Brain microvascular endothelial cell (primary cell): ENCODE measurements at regions not wholly inside any gene's neighbourhood (a gene's known extent, or its start where the extent isn't known, plus 50 kb on each side); places are given as distances from the start of the nearest gene placed in this dataset.

Experiments
- DNase-seq: peaks from one replicate; pipeline ENCODE4 v3.0.0-alpha.2; 2020
- H3K27ac ChIP-seq: fragments of 250-450 bp; sonication (Bioruptor Pico); 2 replicates; pipeline ENCODE4 v1.5.1; 2020; ENCODE audit warnings: mild to moderate bottlenecking, moderate library complexity
- H3K27me3 ChIP-seq: fragments of 250-450 bp; sonication (Bioruptor Pico); replicated peaks from 2 replicates; pipeline ENCODE4 v1.5.1; 2020; ENCODE audit warnings: mild to moderate bottlenecking
- H3K36me3 ChIP-seq: fragments of 250-450 bp; sonication (Bioruptor Pico); replicated peaks from 2 replicates; pipeline ENCODE4 v1.5.1; 2020; ENCODE audit warnings: mild to moderate bottlenecking
- H3K4me3 ChIP-seq: 2 replicates; pipeline ENCODE4 v1.5.1; 2011; ENCODE audit warnings: low read depth, mild to moderate bottlenecking, control low read depth, low read length, moderate library complexity
- in situ Hi-C: cut with HindIII; loops from 2 replicates; pipeline ENCODE4 v1.10.0; 2017; ENCODE audit warnings: low sequenced_read_pairs, low pct_ligation_motif_present
- TF ChIP-seq, protein P1 (sequence below): IDR thresholded peaks from 2 replicates; pipeline ENCODE4 v1.5.1; 2011; ENCODE audit warnings: low read depth, mild to moderate bottlenecking, moderate library complexity, low read length, control low read depth, inconsistent platforms; ENCODE audit errors: missing control alignments

DNA sequence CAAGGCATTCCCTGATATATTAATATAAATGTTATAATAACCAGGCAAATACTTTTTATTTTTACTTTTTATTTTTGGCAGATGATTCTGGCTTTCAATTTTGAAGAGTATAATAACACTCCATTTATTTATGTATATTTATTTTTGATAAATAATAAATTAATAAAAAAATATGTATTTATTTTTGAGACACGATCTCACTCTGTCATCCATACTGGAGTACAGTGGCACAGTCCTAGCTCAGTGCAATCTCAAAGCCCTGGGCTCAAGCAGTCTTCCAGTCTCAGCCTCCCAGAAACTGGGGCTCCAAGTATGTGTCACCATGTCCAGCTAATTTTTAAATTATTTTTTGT, 93.4 kb upstream of the ITGA6 start:
- no peak overlapping the region for H3K4me3 ChIP-seq
- no peaks in the 10 kb centered on the region for H3K36me3 ChIP-seq
- H3K27me3 ChIP-seq = no peaks in the 10 kb centered on the region
- no peak for DNase-seq
- H3K27ac ChIP-seq = no peak overlapping the region
- in situ Hi-C loops = no loop called here
- TF ChIP-seq, protein P1, sequence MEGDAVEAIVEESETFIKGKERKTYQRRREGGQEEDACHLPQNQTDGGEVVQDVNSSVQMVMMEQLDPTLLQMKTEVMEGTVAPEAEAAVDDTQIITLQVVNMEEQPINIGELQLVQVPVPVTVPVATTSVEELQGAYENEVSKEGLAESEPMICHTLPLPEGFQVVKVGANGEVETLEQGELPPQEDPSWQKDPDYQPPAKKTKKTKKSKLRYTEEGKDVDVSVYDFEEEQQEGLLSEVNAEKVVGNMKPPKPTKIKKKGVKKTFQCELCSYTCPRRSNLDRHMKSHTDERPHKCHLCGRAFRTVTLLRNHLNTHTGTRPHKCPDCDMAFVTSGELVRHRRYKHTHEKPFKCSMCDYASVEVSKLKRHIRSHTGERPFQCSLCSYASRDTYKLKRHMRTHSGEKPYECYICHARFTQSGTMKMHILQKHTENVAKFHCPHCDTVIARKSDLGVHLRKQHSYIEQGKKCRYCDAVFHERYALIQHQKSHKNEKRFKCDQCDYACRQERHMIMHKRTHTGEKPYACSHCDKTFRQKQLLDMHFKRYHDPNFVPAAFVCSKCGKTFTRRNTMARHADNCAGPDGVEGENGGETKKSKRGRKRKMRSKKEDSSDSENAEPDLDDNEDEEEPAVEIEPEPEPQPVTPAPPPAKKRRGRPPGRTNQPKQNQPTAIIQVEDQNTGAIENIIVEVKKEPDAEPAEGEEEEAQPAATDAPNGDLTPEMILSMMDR = no peak

DNA sequence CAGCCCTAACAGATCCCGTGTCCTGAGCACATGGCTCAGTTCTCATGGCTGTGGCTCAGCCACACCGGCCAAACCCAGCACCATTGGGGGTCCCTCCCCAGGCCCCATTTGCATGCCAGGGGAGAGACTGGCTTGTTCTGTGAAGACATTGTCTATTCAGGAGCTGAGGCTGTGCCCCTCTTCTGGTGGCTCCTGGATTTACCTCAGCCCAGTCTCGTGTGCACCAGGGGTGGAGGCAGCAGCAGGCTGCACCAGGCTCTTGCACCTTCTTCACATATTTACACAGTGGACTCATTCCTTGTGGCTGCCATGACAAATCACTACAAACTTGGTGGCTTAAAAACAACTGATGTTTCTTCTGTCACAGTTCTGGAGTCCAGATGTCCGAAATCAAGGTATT, 92.4 kb upstream of the ITGA6 start:
- Histone ChIP-seq H3K27ac (no peak overlapping the region), H3K4me3 (no peak overlapping the region), H3K27me3 (no peaks in the 10 kb centered on the region), H3K36me3 (no peaks in the 10 kb centered on the region)
- in situ Hi-C loops = no loop called here
- TF ChIP-seq, protein P1 = no peak
- DNase-seq = no peak

DNA sequence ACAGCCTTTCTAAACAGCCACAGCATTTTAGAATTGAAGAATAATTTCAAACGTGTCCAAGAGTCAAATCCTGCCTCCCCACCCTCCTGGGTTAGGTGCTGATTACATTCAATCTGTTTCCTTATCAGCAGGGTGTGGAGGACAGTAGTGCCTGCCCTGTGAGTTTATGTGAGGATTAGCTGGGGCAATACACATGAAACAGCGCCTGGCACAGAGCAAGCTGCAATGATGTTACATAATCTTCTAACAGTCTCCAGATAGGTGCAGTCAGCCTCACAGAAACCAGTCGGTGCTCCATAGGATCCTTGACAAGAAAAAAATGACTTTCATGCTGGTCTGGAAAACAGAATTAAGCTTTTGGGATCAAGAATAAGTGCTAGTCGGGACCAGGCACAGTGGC, 91.7 kb upstream of the ITGA6 start:
- TF ChIP-seq, protein P1 = no peak
- Histone ChIP-seq H3K4me3 (no peak overlapping the region), H3K27ac (no peak overlapping the region), H3K36me3 (no peaks in the 10 kb centered on the region), H3K27me3 (no peaks in the 10 kb centered on the region)
- in situ Hi-C loops = no loop called here
- no peak for DNase-seq

DNA sequence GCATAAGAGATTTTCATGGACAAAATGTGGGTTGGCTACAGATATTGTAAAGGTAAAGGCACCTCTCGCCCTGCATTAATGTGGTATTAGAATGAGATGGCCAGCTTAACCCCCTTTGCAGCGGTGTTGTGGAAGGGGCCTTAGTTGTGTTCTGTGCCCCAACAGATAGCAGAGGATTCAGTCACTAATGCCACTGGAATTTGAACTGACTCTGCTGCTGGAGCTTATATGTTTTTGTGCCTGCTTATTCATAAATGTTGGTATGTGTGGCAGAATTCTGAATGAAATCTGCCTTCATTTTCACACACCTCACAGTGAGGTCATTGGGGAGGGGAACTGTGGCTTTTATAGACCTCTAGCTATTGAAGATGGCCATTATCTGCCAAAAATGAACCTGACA, 90.7 kb upstream of the ITGA6 start:
- TF ChIP-seq, protein P1 = no peak
- Histone ChIP-seq H3K27me3 (no peaks in the 10 kb centered on the region), H3K4me3 (no peak overlapping the region), H3K36me3 (no peaks in the 10 kb centered on the region), H3K27ac (no peak overlapping the region)
- DNase-seq = peak; percentile 39
- in situ Hi-C loops = no loop called here

DNA sequence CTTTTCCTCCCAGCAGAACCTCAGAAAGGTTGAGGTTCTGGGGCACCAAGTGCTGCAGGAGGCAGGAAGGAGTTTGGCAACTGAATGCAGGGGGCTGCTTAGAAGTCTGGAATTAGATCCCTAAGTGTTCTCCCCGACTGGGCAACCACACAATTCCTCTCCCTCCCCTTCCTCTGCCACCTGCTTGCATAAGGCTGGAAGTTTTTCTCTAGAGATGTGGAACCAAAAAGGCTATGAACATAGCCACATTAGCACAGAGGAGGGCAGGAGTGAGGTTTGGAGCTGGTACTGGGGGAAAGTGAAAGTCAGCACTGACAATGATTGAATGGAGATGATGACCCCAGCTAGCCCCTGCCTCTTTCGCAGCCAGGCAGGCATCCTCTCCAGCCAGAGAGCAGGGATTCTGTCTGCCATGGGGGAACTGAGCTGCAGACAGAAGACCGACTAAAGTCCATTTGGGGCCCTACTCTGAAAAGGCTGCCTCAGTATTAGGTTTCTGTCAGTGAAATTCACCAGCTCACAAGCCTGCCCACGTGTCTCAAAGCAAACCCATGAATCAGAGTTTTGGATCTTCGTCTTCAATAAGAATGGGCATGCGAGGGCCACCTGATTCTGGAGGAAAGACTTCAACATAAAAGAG, 87.9 kb upstream of the ITGA6 start:
- Histone ChIP-seq H3K36me3 (no peaks in the 10 kb centered on the region), H3K27ac (no peak overlapping the region), H3K4me3 (no peak overlapping the region), H3K27me3 (no peaks in the 10 kb centered on the region)
- DNase-seq = no peak
- TF ChIP-seq, protein P1 = peak; percentile 21
- in situ Hi-C loops = no loop called here

DNA sequence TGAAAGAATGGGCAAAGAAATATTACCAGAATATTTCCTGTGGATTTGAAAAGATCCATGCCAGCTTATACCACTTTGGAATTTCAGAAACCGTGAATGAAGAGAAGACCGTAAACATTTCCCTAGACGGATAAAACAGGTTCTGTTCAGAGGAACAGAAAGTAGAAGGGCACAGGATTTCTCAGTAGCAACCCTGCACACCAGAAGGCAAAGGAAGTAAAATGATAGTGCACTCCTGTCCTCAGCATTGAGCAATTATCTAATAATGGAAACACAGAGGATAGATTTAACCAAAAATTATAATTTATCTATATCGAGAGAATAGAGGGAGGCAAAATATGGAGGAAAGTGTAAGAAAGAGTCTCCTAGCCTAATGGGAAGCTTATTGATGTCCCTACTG, 87.0 kb upstream of the ITGA6 start:
- no peaks in the 10 kb centered on the region for H3K36me3 ChIP-seq
- H3K27ac ChIP-seq = no peak overlapping the region
- in situ Hi-C loops = no loop called here
- H3K27me3 ChIP-seq = no peaks in the 10 kb centered on the region
- DNase-seq = no peak
- TF ChIP-seq, protein P1 = no peak
- no peak overlapping the region for H3K4me3 ChIP-seq
